MM.1S (cell line): ENCODE measurements at regions not wholly inside any gene's neighbourhood (a gene's known extent, or its start where the extent isn't known, plus 50 kb on each side); places are given as distances from the start of the nearest gene placed in this dataset.

ENCODE experiments used
- DNase-seq: peaks from one replicate; pipeline ENCODE4 v3.0.0-alpha.2; 2015
- H2AFZ ChIP-seq: fragments of 300-600 bp; sonication (generic); 2 replicates; pipeline ENCODE4 v1.6.0; 2016; ENCODE audit warnings: antibody characterized with exemption, low read length
- H3F3A ChIP-seq: fragments of 300-600 bp; sonication (generic); 2 replicates; pipeline ENCODE4 v1.6.1; 2016; ENCODE audit warnings: mild to moderate bottlenecking, antibody characterized with exemption, low read length, moderate library complexity, mixed read lengths; ENCODE audit not compliant: insufficient read depth
- H3K27ac ChIP-seq: fragments of 300-600 bp; sonication (generic); 2 replicates; pipeline ENCODE4 v1.5.1; 2016; ENCODE audit warnings: mild to moderate bottlenecking, low read length
- H3K27me3 ChIP-seq: fragments of 300-600 bp; sonication (generic); replicated peaks from 2 replicates; pipeline ENCODE4 v1.6.0; 2016; ENCODE audit warnings: low read length; ENCODE audit not compliant: insufficient read depth
- H3K36me3 ChIP-seq: fragments of 300-600 bp; sonication (generic); replicated peaks from 2 replicates; pipeline ENCODE4 v1.6.1; 2016; ENCODE audit warnings: mild to moderate bottlenecking, low read length, mixed read lengths; ENCODE audit not compliant: insufficient read depth
- H3K4me1 ChIP-seq: fragments of 300-600 bp; sonication (generic); 2 replicates; pipeline ENCODE4 v1.6.1; 2016; ENCODE audit warnings: low read length, mixed read lengths
- H3K4me2 ChIP-seq: fragments of 300-600 bp; sonication (generic); 2 replicates; pipeline ENCODE4 v1.6.0; 2016; ENCODE audit warnings: low read depth, low read length
- H3K4me3 ChIP-seq: fragments of 300-600 bp; sonication (generic); 2 replicates; pipeline ENCODE4 v1.5.1; 2016; ENCODE audit warnings: low read length, mixed read lengths
- H3K79me2 ChIP-seq: fragments of 300-600 bp; sonication (generic); 2 replicates; pipeline ENCODE4 v1.6.1; 2016; ENCODE audit warnings: mixed run types, low read length, mixed read lengths
- H3K9ac ChIP-seq: fragments of 300-600 bp; sonication (generic); 2 replicates; pipeline ENCODE4 v1.6.1; 2016; ENCODE audit warnings: low read length, mixed read lengths
- H3K9me2 ChIP-seq: fragments of 300-600 bp; sonication (generic); replicated peaks from 2 replicates; pipeline ENCODE4 v1.6.1; 2016; ENCODE audit warnings: mild to moderate bottlenecking, low read length, mixed read lengths; ENCODE audit not compliant: insufficient read depth
- H3K9me3 ChIP-seq: fragments of 300-600 bp; sonication (generic); replicated peaks from 2 replicates; pipeline ENCODE4 v1.6.1; 2016; ENCODE audit warnings: mild to moderate bottlenecking, low read length, mixed read lengths; ENCODE audit not compliant: insufficient read depth
- H4K20me1 ChIP-seq: fragments of 300-600 bp; sonication (generic); 2 replicates; pipeline ENCODE4 v1.6.1; 2016; ENCODE audit warnings: mild to moderate bottlenecking, low read length, moderate library complexity, mixed read lengths; ENCODE audit not compliant: insufficient read depth
- EZH2 ChIP-seq: fragments of 300-600 bp; sonication (generic); optimal IDR thresholded peaks from 2 replicates; pipeline ENCODE3; 2017; ENCODE audit warnings: low read depth, mild to moderate bottlenecking, antibody characterized with exemption, low read length, mixed read lengths
- EZH2phosphoT487 ChIP-seq: fragments of 300-600 bp; sonication (generic); IDR thresholded peaks from 2 replicates; pipeline ENCODE4 v1.6.1; 2018; ENCODE audit warnings: antibody characterized with exemption, low read length
- TF ChIP-seq, protein P1 (sequence below): fragments of 300-600 bp; sonication (generic); IDR thresholded peaks from 2 replicates; pipeline ENCODE4 v1.5.1; 2016; ENCODE audit warnings: antibody characterized with exemption, low read length, mixed read lengths

DNA sequence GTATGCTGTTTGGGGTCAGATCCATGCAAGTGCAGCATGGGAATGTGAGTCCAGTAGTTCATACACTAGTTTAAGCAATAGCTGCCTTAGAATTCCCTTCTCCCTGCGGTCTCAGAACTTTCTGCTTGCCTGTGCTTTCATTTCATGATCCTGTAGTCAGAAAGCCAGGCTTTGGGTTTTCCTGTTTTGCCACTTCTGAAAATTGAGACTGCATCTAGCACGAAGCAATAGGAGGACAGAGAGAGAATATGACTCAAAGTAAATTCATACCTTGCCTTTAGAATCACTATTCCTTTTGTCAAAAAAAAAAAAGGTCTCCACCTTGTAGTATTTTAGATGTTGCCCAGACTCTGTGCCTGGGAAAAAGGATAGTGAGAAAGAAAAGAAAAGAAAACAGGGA is 161.2 kb upstream of the SNX7 start:
- Histone ChIP-seq H3K4me2 (no peak overlapping the region), H2AFZ (no peak overlapping the region), H3K27ac (no peak overlapping the region)

DNA sequence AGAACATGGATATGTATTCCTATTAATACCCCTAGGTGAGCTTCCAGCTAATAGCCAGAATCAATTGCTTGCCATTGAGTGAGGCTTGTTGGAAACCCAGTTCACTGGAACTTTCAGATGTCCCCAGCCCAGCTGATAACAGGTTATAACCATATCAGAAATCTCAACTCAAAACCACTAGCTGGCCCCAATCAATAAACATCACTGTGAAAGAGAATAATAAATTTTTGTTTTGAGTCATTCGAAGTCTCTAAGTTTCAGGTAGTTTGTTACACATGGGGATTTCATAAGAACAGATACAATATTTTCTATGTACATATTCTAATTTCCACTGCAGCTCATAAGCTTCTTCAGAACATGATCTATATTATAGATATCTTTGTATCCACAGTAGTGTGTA is 162.9 kb upstream of the SNX7 start:
- Histone ChIP-seq H3F3A (no peaks in the 10 kb centered on the region), H3K4me3 (no peak overlapping the region), H3K9me2 (no peaks in the 10 kb centered on the region), H3K4me1 (no peaks in the 10 kb centered on the region), H2AFZ (no peak overlapping the region), H4K20me1 (no peaks in the 10 kb centered on the region), H3K9ac (no peak overlapping the region), H3K36me3 (no peaks in the 10 kb centered on the region), H3K4me2 (no peak overlapping the region), H3K27me3 (no peaks in the 10 kb centered on the region), H3K9me3 (no peaks in the 10 kb centered on the region), H3K79me2 (no peaks in the 10 kb centered on the region), H3K27ac (no peak overlapping the region)
- no peak for TF ChIP-seq EZH2phosphoT487
- TF ChIP-seq, protein P1, sequence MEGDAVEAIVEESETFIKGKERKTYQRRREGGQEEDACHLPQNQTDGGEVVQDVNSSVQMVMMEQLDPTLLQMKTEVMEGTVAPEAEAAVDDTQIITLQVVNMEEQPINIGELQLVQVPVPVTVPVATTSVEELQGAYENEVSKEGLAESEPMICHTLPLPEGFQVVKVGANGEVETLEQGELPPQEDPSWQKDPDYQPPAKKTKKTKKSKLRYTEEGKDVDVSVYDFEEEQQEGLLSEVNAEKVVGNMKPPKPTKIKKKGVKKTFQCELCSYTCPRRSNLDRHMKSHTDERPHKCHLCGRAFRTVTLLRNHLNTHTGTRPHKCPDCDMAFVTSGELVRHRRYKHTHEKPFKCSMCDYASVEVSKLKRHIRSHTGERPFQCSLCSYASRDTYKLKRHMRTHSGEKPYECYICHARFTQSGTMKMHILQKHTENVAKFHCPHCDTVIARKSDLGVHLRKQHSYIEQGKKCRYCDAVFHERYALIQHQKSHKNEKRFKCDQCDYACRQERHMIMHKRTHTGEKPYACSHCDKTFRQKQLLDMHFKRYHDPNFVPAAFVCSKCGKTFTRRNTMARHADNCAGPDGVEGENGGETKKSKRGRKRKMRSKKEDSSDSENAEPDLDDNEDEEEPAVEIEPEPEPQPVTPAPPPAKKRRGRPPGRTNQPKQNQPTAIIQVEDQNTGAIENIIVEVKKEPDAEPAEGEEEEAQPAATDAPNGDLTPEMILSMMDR: no peak
- no peak for DNase-seq

More for the DNA sequence above, 161.2 kb upstream of the SNX7 start:
- no peak overlapping the region for H3K4me3 ChIP-seq
- no peak for DNase-seq
- no peak overlapping the region for H3K9ac ChIP-seq
- TF ChIP-seq EZH2phosphoT487: no peak
- no peak for TF ChIP-seq EZH2
- TF ChIP-seq, protein P1: no peak
- H3K4me1 ChIP-seq: no peaks in the 10 kb centered on the region
- H3K9me3 ChIP-seq: no peaks in the 10 kb centered on the region
- H3F3A ChIP-seq: no peaks in the 10 kb centered on the region
- no peaks in the 10 kb centered on the region for H3K27me3 ChIP-seq
- no peaks in the 10 kb centered on the region for H3K36me3 ChIP-seq
- no peaks in the 10 kb centered on the region for H3K9me2 ChIP-seq
- H4K20me1 ChIP-seq: no peaks in the 10 kb centered on the region
- H3K79me2 ChIP-seq: no peaks in the 10 kb centered on the region

DNA sequence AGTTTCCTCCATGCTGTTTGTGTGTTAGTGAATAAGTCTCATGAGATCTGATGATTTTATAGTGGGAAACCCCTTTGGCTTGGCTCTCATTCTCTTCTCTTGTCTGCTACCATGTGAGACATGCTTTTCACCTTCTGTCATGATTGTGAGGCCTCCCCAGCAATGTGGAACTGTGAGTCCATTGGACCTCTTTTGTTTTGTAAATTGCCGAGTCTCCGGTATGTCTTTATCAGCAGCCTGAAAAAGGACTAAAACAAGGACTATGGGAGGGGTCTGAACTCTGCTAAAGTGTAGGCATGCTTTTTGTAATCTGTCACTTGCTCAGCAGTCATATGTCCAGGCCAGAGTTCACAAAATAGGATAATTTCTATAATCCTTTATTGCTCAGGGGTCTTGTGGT is 164.0 kb upstream of the SNX7 start:
- no peak overlapping the region for H3K27ac ChIP-seq
- H3K9me2 ChIP-seq: no peaks in the 10 kb centered on the region
- H3F3A ChIP-seq: no peaks in the 10 kb centered on the region
- H3K4me1 ChIP-seq: no peaks in the 10 kb centered on the region
- no peak for DNase-seq
- H3K27me3 ChIP-seq: no peaks in the 10 kb centered on the region
- H4K20me1 ChIP-seq: no peaks in the 10 kb centered on the region
- H3K9me3 ChIP-seq: no peaks in the 10 kb centered on the region
- H3K4me3 ChIP-seq: no peak overlapping the region
- no peak overlapping the region for H2AFZ ChIP-seq
- TF ChIP-seq, protein P1: no peak
- no peak for TF ChIP-seq EZH2
- TF ChIP-seq EZH2phosphoT487: no peak
- no peak overlapping the region for H3K4me2 ChIP-seq
- H3K36me3 ChIP-seq: no peaks in the 10 kb centered on the region
- no peak overlapping the region for H3K9ac ChIP-seq
- H3K79me2 ChIP-seq: no peaks in the 10 kb centered on the region
